HG02970 (cell line): ENCODE measurements at regions not wholly inside any gene's neighbourhood (a gene's known extent, or its start where the extent isn't known, plus 50 kb on each side); places are given as distances from the start of the nearest gene placed in this dataset.
"Not testable (repeated sequence)": the region's sequence is repeated elsewhere in the genome, so short reads cannot be mapped to it uniquely, and the experiment has no call there.

Experiments used
- ATAC-seq: cut with Tn5 transposase; IDR thresholded peaks from one replicate; pipeline ENCODE4 v1.9.1; 2021; ENCODE audit warnings: mild to moderate bottlenecking, moderate library complexity, moderate number of reproducible peaks; ENCODE audit not compliant: unreplicated experiment, low FRiP score

DNA sequence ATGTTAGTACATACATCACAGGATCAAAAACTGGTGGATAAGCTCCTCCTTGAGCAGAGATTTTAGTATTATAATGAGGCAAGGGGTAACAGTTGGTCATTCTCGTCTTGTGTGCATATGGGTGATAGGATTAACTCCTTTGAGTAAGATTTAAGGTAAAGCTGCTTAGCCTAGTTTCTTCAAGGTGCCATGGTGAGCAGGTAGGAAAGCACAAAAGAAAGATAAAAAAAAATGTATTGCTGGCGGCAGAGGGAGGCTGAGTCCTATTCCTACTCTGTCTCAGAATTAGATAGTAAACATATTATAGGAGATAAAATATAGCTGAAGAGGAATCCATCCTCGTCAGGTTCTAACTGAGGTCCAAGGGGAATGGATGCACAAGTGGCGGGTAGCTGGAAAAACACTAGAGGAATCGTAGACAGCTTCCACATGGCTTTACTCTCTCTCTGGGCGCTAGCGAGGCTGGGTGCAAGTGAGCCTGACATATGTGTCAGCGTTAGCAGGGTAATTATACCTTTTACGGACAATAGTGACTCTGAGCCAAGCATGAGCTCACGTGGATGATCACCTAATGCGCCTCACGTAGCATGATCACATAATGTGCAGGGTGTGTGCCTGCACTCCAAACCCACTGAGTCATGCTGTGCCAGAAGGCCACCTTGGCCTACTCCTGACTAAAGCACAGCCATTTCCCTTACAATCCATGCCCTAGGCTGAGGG lies 734.3 kb upstream of the MIR17HG start:
- no peak for ATAC-seq

DNA sequence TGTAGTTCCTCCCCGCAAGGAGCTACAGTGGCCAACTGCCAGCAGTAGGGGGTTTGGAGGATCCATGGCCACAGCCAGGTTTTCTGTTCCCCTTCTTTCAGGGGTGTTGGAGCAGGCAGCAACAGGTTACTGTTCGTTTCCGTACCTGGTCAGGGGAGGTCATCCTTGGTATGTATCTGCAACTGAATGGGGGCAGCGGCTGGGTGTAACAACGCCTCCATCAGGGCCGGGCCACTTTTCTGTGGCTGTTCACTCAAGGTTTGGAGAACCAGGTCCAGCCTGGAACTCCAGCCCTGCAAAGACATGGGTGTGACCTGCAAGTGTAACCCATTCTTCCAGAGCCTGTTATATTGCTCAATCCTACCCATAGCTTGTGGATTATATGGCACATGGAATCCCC lies 732.3 kb upstream of the MIR17HG start:
- ATAC-seq: no peak

DNA sequence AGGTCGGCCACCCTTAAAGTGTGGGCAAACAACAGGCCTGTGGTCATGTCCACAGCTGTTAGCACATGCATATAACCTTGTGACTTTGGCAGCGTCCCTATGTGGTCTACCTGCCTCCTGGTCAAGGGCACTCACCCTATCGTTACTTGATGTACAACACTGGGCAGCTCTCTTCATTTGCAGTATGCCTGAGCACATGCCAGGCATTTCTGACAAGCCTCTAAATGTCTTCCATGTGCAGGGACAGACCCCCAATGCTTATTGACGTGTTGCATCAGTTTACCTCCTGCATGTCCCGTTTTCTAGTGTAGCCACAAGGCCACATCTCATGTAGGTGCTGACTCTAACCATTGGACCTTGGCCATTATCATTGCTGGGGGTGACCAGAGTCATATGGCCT lies 731.7 kb upstream of the MIR17HG start:
- no peak for ATAC-seq

DNA sequence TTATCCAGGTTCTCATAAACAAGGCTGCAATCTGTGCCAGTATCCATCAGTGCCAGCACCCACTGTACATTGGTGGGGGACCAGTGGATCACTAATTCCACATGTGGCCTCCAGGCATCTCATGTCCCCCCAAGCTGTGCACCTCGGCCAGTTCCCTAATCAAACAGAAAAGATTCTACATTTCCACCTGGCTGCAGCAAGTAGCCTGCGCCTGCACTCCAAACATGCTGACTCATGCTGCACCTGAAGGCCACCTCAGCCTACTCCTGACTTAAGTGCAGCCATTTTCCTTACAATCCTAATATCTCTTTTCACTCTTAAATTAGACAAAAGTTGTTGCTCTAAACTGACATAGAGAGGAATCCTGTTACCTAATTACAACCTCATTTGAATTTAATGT lies 729.4 kb upstream of the MIR17HG start:
- ATAC-seq: no peak

DNA sequence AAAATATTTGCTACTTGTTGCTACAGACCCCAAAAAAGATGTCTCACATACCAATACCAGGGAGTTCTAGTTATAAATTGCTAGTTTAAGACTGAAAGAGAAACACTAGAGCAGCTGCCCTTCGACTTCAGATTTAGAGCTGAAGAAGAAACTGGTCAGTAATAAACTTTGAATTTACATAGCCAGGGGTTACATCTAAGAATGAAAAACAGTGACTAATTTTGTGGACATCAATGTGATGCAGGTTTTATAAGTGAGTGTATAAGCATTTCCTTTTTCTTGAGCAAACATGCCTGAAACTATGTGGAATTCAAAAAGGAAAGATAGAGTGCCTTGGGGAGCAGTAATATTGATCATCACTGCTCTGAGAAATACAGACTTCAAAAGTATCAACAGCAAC lies 724.9 kb upstream of the MIR17HG start:
- ATAC-seq: no peak

DNA sequence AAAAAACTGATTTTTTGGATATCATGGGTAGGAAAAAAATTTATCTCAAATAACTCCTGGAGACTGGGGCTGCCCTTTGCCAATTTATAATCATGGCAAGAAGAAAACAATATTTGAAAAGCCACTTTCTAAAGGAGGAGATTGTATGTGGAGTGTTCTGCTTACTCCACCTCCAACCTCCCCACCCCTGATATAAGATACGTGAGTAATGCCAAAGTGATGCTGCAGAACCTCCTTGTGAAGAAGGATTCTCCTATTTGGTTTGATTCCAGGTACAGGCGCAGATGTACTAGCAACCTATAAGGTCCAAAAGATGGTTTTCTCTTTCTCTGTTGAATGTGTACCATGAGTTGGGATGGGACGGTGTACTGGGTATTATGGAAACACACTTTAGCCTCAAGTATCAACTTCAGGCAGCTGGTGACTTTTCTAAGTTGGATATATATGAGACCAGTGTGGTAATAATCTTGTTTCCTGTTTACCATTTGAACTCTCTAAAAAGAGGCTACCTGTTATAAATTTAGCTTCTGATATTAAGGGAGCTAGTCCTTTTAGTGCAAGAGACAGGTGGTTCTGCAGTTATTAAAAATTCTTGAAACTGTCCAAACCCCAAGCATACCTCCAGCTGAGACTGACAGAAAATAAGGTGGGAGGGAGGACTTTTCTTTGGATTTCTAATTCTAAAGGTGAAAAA lies 724.0 kb upstream of the MIR17HG start:
- ATAC-seq: no peak

DNA sequence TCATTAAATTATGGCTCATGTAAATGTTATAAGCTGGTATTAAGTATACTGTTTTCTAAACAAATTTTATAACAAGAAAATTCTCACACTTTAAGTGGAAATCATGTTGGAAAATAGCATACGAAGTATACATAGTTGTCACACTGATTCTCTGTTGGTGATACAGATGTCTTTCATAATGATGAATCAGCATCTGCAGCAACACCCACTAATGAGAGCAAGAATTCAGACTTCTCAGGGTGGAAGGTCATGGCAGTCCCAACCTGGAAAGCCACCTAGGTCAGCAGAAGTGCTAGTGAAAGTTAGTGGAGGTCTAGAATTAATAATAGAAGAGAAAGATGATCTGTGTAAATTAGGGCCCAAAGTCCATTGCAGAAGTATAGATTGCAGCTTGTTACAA lies 719.7 kb upstream of the MIR17HG start:
- no peak for ATAC-seq

DNA sequence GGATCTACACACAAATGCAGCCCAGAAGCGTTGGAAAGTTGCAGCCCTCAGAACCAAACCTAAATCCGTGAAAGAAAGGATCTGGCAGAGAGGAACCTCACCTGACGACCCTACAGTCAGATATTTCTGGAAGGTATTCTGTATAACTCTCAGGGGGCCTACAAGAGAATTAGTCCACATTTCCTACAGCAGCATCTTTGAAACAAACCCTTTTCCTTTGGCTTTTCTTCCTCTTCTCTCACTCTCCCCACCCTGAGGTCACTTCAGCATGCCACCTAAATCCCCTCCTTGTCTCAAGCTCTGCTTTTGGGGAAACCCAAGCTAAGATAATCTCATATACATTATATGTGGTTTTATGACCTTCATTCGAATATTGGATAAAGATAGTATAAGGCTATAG lies 719.0 kb upstream of the MIR17HG start:
- ATAC-seq: no peak

DNA sequence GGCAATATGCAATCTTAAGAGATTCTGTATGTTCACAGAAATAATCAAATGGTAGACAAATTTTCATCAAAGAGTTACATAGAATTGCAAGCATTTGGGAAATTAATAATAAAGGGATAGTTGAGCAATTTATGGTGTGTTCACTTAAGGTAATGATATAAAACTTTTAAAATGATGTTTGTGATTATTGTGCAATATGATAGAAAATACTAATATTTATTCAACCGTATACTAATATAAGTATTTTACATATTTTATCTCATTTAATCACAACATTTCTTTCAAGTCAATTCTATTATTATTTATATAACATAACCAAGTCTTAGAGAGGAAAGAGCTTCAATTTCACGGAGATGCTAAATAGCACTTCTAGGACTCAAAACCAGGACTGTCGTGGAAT lies 716.8 kb upstream of the MIR17HG start:
- ATAC-seq: no peak

DNA sequence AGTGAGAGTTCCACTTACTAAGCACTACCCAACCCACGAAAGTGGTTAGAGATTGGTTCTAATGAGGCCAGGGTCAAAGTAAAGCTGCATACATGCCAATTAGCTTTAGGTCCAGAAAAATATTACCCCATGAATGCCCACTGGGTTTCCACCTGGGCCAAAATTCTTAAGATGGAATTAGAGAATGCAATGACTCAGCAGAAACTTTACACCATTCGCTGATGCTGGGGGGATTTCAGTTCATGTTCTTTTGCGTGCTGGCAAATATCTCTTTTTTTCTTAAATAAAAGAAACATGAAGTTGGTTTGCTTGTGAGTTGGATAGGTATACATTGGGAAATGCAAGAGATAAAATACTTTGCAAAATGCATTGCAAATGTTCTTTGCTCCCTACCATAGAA lies 715.3 kb upstream of the MIR17HG start:
- ATAC-seq: no peak

DNA sequence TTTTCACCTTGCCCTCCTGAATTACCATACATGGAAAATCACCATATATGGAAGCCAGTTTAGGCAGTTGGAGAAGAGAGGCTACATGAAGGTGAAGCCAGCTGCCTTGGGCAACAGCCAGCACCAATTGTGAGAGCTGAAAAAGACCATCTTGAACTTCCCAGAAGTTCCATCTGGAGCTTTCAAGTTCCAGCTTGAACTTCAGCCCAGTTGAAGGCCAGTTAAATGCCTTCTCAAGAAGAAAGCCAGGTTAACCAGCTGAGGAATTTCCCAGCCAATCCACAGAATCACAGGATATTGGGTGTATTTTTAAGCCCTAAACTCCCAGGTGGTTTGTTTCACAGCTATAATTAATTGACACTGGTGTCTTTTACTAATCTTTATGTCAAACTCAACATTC lies 713.6 kb upstream of the MIR17HG start:
- no peak for ATAC-seq

DNA sequence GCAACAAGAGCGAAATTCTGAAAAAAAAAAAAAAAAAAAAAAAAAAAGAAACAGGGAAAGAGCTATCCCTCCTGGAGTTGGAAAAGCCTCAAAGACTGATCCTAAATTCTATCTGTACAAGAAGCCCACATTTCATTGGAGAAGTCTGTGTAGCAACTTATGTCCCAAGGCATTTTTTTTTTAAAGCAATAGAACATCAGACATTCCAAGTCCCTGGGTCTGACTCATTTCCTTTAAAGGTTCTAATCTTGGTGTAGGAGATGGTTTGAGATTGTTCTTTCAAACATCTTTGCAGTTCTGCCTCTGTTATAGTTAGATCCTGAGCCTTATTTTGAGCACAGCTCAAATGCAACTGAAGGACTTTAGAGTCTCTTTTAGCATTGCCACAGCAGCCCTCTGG lies 706.5 kb upstream of the MIR17HG start:
- ATAC-seq: no peak

DNA sequence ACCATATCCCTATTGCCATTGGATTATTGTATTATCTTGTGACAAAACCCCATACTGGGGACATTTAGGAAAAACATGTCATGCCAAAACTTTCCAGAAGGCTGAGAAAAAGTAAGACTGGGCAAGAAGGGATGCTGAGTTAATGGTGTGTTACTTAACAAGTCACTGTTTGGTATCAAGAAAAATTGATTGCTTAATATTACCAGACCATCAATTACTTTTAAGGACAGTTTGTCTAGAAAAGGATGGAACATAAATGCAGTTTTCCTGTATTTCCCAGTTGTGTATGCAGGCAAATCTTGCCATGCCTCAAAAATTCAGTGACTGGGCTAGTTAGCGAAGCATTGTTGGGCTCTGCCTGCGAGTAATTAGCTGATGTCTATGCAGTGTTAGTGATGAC lies 705.6 kb upstream of the MIR17HG start:
- ATAC-seq: no peak

DNA sequence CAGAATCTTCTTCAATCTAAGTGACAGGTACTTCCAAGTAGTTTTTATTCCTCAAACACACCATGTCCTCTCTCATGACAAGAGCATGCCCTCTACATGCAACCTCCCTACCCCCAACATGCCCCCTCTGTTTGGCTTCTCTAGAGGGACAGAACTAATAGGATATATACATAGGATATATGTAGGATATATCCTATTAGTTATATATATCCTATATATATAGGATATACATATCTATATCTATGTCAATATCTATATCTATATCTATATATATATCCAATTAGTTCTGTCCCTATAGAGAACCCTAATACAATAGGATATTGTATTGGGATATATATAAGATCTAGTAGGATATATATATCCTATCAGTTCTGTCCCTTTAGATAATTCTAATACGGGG lies 701.9 kb upstream of the MIR17HG start:
- ATAC-seq: no peak

DNA sequence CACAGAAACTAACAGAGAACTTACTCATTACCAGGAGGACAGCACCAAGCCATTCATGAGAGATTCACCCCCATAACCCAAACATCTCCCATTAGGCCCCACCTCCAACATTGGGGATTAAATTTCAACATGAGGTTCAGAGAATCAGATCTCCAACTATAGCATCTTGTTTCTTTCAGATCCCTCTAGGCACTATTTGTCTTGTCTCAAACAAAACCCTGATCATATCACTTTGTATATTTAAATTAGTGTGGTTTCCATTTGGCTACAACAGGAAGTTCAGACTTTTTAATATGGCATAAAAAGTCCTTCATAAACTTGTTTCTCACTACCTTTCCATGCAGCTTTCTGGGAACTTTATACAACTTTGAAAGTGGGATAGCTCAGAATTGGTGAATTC lies 699.0 kb upstream of the MIR17HG start:
- ATAC-seq: no peak

DNA sequence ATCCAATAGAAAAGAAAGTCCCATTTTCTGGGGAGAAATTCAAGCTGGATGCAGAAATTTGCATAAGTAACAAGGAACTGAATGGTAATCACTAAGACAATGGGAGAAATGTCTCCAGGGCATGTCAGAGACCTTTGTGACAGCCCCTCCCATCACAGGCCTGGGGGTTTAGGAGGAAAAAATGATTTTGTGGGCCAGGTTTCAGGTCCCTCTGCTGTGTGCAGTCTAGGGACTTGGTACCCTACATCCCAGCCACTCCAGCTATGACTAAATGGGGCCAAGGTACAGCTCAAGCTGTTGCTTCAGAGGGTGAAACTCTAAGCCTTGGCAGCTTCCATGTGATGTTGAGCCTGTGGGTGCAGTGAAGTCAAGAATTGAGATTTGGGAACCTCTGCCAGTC lies 695.5 kb upstream of the MIR17HG start:
- no peak for ATAC-seq

DNA sequence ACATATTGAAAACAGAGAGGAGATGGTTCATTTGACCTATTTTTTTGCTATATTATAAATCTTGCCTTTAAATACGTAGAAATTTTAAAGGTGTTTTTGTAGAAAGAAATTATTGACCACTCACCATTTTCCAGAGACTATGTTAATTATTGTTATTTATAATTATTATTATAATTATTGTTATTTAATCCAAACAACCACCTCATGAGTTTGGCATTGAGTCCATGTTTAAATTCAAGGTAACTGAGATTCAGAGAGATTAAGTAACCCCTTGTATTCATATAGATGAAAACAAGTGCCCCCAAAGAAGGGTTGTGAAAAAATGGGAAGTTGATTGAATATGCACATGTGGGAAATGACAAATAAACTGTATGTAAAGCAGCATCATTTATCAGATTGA lies 692.5 kb upstream of the MIR17HG start:
- no peak for ATAC-seq

DNA sequence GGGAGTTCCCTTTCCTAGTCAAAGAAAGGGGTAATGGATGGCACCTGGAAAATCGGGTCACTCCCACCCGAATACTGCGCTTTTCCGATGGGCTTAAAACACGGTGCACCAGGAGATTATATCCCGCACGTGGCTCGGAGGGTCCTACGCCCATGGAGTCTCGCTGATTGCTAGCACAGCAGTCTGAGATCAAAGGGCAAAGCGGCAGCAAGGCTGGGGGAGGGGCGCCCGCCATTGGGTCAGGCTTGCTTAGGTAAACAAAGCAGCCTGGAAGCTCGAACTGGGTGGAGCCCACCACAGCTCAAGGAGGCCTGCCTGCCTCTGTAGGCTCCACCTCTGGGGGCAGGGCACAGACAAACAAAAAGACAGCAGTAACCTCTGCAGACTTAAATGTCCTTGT lies 683.3 kb upstream of the MIR17HG start:
- ATAC-seq: not testable (repeated sequence)

DNA sequence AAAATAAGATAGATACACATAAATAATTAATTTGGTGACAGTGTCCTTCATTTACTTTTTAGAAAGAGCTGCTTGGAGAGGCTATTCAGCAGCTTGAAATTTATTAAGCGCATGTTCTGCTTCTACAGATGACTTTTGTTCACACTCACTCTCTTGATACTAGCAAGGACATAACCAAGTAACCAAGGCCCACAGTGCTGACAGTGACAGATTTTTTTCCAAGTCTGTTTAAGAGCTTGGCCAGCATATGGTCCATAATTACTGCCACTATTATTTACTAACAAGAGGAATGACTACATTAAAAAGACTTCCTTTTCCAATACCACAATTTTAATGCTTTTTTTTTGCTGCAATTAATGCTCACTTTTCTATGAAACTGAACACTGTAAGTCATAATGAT lies 673.7 kb upstream of the MIR17HG start:
- ATAC-seq: no peak

DNA sequence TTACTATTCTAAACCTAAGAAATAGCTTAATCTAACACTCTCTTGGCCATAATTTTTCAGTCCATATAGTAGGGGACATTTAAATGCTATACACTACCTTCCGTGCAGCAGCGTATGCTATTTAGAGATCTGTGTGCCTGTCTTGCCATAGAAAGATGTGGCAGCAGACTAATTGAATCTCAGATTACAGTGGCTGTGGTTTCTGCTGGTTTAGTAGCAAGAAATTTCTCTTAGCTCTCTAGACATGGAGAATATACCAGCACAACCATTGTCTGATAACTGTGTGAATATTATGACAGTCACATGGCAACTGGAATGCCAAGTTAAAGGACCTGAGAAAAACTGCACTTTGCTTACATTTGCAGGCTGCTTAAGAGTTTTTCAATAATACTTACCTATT lies 672.4 kb upstream of the MIR17HG start:
- ATAC-seq: no peak

DNA sequence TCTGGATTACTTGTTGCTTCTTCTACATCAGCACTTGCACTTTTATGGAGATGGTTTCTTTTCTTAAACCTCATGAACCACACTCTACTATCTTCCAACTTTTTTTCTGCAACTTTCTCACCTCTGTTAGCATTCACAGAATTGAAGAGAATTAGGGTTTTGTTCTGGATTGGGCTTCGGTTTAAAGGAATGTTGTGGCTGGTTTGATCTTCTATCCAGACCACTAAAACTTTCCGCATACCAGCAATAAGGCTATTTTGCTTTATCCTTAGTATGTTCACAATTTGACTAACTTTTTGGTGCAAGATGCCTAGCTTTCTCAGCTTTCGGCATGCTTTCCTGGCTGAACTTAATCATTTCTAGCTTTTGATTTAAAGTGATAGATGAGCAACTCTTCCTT lies 666.7 kb upstream of the MIR17HG start:
- no peak for ATAC-seq

DNA sequence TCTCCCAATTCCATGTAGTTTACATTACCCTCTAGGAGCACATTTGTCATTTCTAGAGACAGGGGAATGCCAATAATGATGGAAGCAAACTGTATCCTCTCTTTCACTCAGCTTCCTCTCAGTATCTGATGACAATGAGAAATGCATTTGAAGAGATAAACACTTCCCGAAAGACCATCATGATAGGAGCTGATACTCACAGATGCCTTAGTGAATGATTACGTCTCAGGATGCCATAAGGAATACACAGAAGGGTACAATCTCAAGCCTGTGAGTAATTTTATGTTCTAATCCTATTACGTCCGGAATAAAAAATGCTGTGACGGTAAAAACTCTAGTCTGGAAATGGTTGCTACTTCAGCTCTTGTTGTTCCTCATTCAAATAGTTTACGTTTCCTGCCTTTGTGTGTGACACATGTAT lies 663.8 kb upstream of the MIR17HG start:
- no peak for ATAC-seq
